DMS153 (cell line): ENCODE measurements at regions not wholly inside any gene's neighbourhood (a gene's known extent, or its start where the extent isn't known, plus 50 kb on each side); places are given as distances from the start of the nearest gene placed in this dataset.
"Not testable (repeated sequence)": the region's sequence is repeated elsewhere in the genome, so short reads cannot be mapped to it uniquely, and the experiment has no call there.

Experiments used
- DNase-seq: peaks from one replicate; lab custom pipeline; 2025; lab: John Stamatoyannopoulos, UW

- no peak for DNase-seq
Observed at GRCh38 chr1:221575605-221576004, 166.3 kb downstream of the DUSP10 start.

- DNase-seq: no peak
Observed at GRCh38 chr1:221576268-221576667, 165.6 kb downstream of the DUSP10 start.

DNA sequence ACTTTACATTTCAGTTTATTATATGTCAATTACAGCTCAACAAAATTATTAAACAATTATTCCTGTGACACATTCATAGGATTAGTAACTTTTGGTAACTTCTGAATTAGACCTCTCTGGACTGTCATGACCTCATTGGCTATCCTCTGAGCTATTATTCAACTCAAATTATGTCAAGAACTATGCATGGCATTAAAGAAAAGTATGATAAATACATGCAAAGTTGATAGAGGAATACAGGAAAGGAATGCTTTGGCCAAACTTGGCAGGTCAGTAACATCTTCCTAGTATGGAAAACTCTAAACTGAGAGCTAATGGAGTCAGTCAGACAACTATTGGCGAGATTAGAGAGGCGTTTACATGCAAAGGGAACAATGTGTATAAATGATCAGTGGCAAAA, 158.4 kb downstream of the DUSP10 start:
- DNase-seq: no peak

- not testable (repeated sequence) for DNase-seq
Observed at GRCh38 chr1:221587013-221587412, 154.9 kb downstream of the DUSP10 start.

DNA sequence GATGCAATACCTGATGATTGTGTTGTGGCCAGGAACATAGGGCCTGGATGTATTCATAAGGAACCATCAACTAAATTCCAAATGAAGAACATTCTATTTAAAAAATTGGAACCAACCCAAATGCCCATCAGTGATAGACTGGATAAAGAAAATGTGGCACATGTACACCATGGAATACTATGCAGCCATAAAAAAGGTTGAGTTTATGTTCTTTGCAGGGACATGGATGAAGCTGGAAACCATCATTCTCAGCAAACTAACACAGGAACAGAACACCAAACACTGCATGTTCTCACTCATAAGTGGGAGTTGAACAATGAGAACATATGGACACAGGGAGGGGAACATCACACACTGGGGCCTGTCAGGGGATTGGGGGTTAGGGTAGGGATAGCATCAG, 150.6 kb downstream of the DUSP10 start:
- DNase-seq: not testable (repeated sequence)

GRCh38 chr1:221594576-221594975, 147.3 kb downstream of the DUSP10 start:
- DNase-seq: no peak

DNA sequence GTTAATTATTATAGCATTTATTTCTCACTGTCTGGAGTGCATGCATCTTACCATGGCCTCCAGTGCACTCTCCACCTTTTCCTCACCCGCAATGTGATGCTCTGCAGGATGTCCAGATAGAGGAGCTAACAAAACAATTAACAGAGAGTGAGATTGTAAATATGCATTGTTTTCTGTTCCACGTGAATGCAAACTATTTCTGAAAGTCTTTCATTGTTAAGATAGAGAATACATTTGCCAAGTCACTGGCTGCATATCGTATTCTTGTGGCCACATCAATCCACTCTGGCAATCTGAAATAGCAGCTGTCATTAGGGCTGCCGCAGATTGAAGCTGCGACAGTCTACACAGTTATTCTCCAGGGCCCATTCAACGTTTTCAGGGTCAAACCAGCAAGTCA, 143.8 kb downstream of the DUSP10 start:
- no peak for DNase-seq

DNA sequence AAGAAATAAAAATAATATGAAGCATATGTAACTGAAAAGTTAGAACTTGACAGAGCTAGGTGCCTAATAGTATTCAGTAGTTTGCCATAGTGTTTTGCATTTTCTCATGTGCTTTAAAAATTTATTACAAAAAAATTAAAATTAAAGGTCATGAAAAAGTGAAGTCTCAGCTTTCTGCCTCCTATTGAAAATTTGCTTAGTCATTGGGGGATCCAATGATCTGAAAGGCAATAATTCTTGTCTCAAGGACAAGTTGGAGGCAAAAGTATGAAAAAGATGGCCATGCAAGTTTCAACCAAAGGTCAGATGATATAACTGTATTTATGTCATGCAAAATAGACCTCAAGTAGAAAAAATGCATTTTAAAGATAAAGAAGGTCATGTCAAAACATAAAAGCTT, 140.7 kb downstream of the DUSP10 start:
- DNase-seq: no peak

- DNase-seq: no peak
Observed at GRCh38 chr1:221602830-221603229, 139.1 kb downstream of the DUSP10 start.

DNA sequence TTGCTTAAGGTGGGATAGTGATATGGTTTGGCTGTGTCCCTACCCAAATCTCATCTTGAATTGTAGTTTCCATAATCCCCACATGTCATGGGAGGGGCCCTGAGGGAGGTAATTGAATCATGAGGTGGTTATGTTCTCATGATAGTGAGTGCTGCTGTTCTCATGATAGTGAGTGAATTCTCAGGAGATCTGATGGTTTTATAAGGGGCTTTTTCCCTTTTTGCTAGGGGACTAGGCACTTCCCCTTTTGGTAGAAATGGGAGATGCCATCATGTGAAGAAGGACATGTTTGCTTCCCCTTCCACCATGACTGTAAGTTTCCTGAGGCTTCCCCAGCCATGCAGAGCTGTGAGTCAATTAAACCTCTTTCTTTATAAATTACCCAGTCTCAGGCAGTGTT, 137.5 kb downstream of the DUSP10 start:
- DNase-seq: not testable (repeated sequence)

GRCh38 chr1:221604948-221605347, 136.9 kb downstream of the DUSP10 start:
- DNase-seq: no peak

GRCh38 chr1:221605569-221605968, 136.3 kb downstream of the DUSP10 start:
- DNase-seq: no peak

GRCh38 chr1:221606256-221606655, 135.6 kb downstream of the DUSP10 start:
- no peak for DNase-seq

- DNase-seq: no peak
Observed at GRCh38 chr1:221608835-221609320, 133.0 kb downstream of the DUSP10 start.

- DNase-seq: no peak
Observed at GRCh38 chr1:221611656-221612046, 130.2 kb downstream of the DUSP10 start.

GRCh38 chr1:221612047-221612777, 129.7 kb downstream of the DUSP10 start:
- DNase-seq: peak; percentile 47

DNA sequence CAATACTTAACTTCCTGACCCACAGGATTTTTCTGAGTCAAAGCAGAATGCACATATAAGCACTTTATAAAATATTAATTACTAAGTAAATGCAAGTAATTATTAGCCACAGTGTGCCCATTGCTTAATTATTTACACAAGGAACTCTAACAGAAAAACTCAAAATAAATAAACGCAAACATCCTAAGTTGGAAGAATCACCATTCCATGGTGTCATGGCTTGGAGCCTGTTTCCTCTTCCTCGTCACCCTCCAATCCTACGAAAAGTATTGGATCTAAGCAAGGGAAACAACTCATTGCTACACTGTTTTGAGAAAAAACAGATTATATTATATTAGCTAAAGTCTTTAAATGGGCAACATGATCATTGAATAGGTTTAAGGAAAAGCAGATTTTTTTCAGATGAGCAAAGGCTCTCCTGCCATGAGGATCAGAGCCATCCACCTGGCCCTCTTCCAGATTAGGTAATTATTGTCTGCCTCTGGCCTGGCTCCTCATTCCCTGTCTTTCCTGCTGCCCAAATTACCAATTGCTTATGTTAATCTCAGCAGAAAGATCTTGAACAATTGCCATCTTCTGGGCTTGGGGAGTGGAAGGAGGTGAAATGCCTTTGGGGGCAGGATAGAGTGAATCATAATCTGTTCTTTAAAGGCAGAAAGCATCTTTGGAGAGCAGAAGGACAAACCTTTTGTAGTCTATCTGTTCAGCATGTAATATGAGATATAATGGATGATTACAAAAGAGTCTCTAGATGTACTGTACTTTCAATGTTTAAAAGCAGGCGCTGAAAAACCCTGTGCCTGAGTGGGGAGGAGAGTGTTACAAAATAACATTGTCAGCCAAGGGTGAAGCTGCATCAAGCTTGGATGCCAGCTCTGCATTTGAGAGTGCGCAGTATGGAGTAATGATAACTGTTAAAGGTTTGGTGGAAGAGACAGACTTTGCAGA, 121.2 kb downstream of the DUSP10 start:
- peak; percentile 69 for DNase-seq

DNA sequence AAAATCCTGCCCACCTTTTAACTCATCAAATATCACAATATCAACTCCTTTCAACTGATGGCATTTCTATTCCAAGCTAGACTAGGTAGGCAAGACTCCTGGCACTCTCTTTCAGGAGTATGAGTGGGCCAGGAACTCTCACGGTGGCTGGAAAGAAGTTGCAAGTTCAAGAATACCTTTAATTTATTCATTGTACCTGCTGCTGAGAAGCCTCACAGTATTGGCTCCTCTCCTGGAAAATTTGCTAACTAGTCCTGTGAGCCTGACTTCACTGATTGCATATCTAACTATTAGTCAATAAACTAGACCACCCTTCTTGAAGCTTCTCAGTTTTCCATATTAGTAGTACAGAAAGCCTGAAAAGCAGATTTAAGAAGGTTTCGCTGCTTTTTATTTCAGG, 120.2 kb downstream of the DUSP10 start:
- DNase-seq: no peak

DNA sequence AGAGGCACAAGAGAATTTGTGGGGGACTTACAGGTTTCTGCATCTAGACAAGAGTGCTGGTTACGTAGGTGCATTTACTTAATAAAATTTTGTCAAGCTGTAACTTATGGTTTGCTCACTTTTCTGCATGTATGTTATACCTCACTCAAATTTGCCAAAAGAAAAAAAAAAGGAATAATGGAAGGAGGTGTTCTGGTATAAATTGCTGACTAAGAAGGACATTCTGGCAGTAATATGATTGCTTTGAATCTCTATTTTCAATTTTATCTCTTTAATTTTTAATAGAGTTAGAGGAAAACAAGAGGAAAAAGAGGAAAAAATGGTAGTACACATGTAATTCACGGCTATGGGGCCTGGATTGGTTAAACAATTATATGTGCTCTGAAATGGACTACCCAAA, 119.5 kb downstream of the DUSP10 start:
- DNase-seq: no peak

- no peak for DNase-seq
Observed at GRCh38 chr1:221625026-221625425, 116.9 kb downstream of the DUSP10 start.

GRCh38 chr1:221626041-221626440, 115.8 kb downstream of the DUSP10 start:
- no peak for DNase-seq

DNA sequence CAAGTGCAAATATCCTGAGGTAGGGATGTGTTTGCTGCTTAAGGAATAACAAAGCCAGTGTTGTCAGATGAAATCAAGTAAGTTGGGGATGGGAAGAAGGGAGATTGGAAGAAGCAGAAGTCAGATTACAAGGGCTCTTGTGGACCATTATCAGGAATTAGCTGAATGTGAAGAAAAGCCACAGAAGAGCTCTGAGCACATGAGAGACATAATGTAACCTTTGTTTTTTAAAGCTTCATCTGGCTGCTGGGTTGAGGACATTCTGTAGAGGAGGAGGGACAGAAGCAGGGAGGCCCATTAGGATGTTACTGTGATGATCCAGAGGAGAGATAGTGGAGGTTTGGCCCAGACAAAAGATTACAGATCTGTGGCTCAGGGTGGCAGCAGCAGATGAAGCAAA, 111.7 kb downstream of the DUSP10 start:
- DNase-seq: no peak

- DNase-seq: no peak
Observed at GRCh38 chr1:221631556-221631955, 110.3 kb downstream of the DUSP10 start.
